G401 (cell line): ENCODE measurements at regions not wholly inside any gene's neighbourhood (a gene's known extent, or its start where the extent isn't known, plus 50 kb on each side); places are given as distances from the start of the nearest gene placed in this dataset.
"Not testable (repeated sequence)": the region's sequence is repeated elsewhere in the genome, so short reads cannot be mapped to it uniquely, and the experiment has no call there.

Experiments
- DNase-seq: peaks from one replicate; pipeline ENCODE4 v3.0.0-alpha.2; 2015; ENCODE audit warnings: low spot score
- in situ Hi-C: cut with HindIII; loops from 2 replicates; pipeline ENCODE4 v1.10.0; 2016; ENCODE audit warnings: low sequenced_read_pairs, mixed read lengths

- no peak for DNase-seq
- in situ Hi-C loops, result no loop called here
Measured at GRCh38 chr2:78082555-78082954, 560.4 kb upstream of the LRRTM4 start.

GRCh38 chr2:78093436-78093835 lies 571.3 kb upstream of the LRRTM4 start:
- in situ Hi-C loops, result no loop called here
- DNase-seq, result no peak

GRCh38 chr2:78109272-78109671 lies 587.1 kb upstream of the LRRTM4 start:
- in situ Hi-C loops, result no loop called here
- no peak for DNase-seq

- in situ Hi-C loops, result no loop called here
- no peak for DNase-seq
Measured at GRCh38 chr2:78115291-78115690, 593.1 kb upstream of the LRRTM4 start.

GRCh38 chr2:78118037-78118436 lies 595.9 kb upstream of the LRRTM4 start:
- DNase-seq, result no peak
- in situ Hi-C loops, result no loop called here

GRCh38 chr2:78120275-78120674 lies 598.1 kb upstream of the LRRTM4 start:
- in situ Hi-C loops, result no loop called here

GRCh38 chr2:78125042-78125441 lies 602.9 kb upstream of the LRRTM4 start:
- in situ Hi-C loops, result no loop called here
- DNase-seq, result no peak

More at GRCh38 chr2:78120275-78120674, 598.1 kb upstream of the LRRTM4 start:
- DNase-seq, result no peak

- DNase-seq, result no peak
- in situ Hi-C loops, result no loop called here
Measured at GRCh38 chr2:78127424-78127823, 605.2 kb upstream of the LRRTM4 start.

- in situ Hi-C loops, result no loop called here
- no peak for DNase-seq
Measured at GRCh38 chr2:78132391-78133370, 610.5 kb upstream of the LRRTM4 start.

GRCh38 chr2:78145395-78145996 lies 623.3 kb upstream of the LRRTM4 start:
- no peak for DNase-seq
- in situ Hi-C loops, result no loop called here

GRCh38 chr2:78145997-78146722 lies 624.0 kb upstream of the LRRTM4 start:
- in situ Hi-C loops, result no loop called here
- no peak for DNase-seq

GRCh38 chr2:78147466-78147865 lies 625.3 kb upstream of the LRRTM4 start:
- DNase-seq, result no peak
- in situ Hi-C loops, result no loop called here

- in situ Hi-C loops, result no loop called here
- DNase-seq, result no peak
Measured at GRCh38 chr2:78154586-78154985, 632.4 kb upstream of the LRRTM4 start.

GRCh38 chr2:78162202-78162601 lies 640.0 kb upstream of the LRRTM4 start:
- DNase-seq, result no peak
- in situ Hi-C loops, result no loop called here

- DNase-seq, in situ Hi-C loops: not testable (repeated sequence)
Measured at GRCh38 chr2:78172157-78172556, 650.0 kb upstream of the LRRTM4 start.

GRCh38 chr2:78175645-78176044 lies 653.5 kb upstream of the LRRTM4 start:
- in situ Hi-C loops, result no loop called here
- no peak for DNase-seq

GRCh38 chr2:78201064-78201575 lies 678.9 kb upstream of the LRRTM4 start:
- DNase-seq, result no peak
- in situ Hi-C loops, result no loop called here

- in situ Hi-C loops, result no loop called here
- no peak for DNase-seq
Measured at GRCh38 chr2:78202366-78202765, 680.2 kb upstream of the LRRTM4 start.

- DNase-seq, result no peak
- in situ Hi-C loops, result no loop called here
Measured at GRCh38 chr2:78202986-78203670, 681.0 kb upstream of the LRRTM4 start.
